Muscle layer of duodenum (tissue), 2 donors: ENCODE measurements at regions not wholly inside any gene's neighbourhood (a gene's known extent, or its start where the extent isn't known, plus 50 kb on each side); places are given as distances from the start of the nearest gene placed in this dataset.
"Not testable (repeated sequence)": the region's sequence is repeated elsewhere in the genome, so short reads cannot be mapped to it uniquely, and the experiment has no call there.

Experiments
- H3K27ac ChIP-seq: one replicate; pipeline ENCODE4 v1.7.0; 2013; ENCODE audit warnings: mild to moderate bottlenecking, low read length
- H3K27me3 ChIP-seq: one replicate; pipeline ENCODE4 v1.7.0; 2013; ENCODE audit warnings: low read depth, mild to moderate bottlenecking, control low read depth, low read length
- H3K36me3 ChIP-seq, 2 donors: one replicate each; pipeline ENCODE4 v1.7.0; 2013; ENCODE audit warnings: low read length in 2 of 2, control low read depth in 1 of 2, mild to moderate bottlenecking in 1 of 2; ENCODE audit not compliant: insufficient read depth in 2 of 2, control insufficient read depth in 1 of 2
- H3K4me1 ChIP-seq, 2 donors: one replicate each; pipeline ENCODE4 v1.7.0; 2013; ENCODE audit warnings: low read length in 2 of 2, mild to moderate bottlenecking in 2 of 2, control low read depth in 1 of 2, moderate library complexity in 1 of 2; ENCODE audit not compliant: insufficient read depth in 2 of 2, control insufficient read depth in 1 of 2
- H3K4me3 ChIP-seq, 2 donors: one replicate each; pipeline ENCODE4 v1.7.0; 2013; ENCODE audit warnings: low read length in 2 of 2, low read depth in 1 of 2, mild to moderate bottlenecking in 1 of 2
- H3K9me3 ChIP-seq, 2 donors: one replicate each; pipeline ENCODE4 v1.7.0; 2013; ENCODE audit warnings: low read length in 2 of 2, control low read depth in 1 of 2, mild to moderate bottlenecking in 1 of 2; ENCODE audit not compliant: control insufficient read depth in 1 of 2
- donor health status: healthy.

- H3K4me1 ChIP-seq: no peaks in the 10 kb centered on the region
These were observed 958.2 kb downstream of the GRID1 start for GRCh38 chr10:85408388-85408787.

GRCh38 chr10:85410586-85410985 is 956.0 kb downstream of the GRID1 start:
- not testable (repeated sequence) for H3K4me1 ChIP-seq, H3K27ac ChIP-seq, H3K27me3 ChIP-seq, H3K36me3 ChIP-seq, H3K9me3 ChIP-seq, H3K4me3 ChIP-seq

More at GRCh38 chr10:85408388-85408787, 958.2 kb downstream of the GRID1 start:
- Histone ChIP-seq H3K4me3 (no peak overlapping the region), H3K27me3 (no peaks in the 10 kb centered on the region), H3K9me3 (peaks cover 0 to 6% of the 10 kb centered on the region in 2 donors), H3K27ac (no peak overlapping the region), H3K36me3 (no peaks in the 10 kb centered on the region)

- no peaks in the 10 kb centered on the region for H3K36me3 ChIP-seq
- H3K27me3 ChIP-seq: no peaks in the 10 kb centered on the region
- H3K27ac ChIP-seq: no peak overlapping the region
- no peaks in the 10 kb centered on the region for H3K4me1 ChIP-seq
- H3K4me3 ChIP-seq: no peak overlapping the region
- H3K9me3 ChIP-seq: peaks cover 0 to 6% of the 10 kb centered on the region in 2 donors
These were observed 953.0 kb downstream of the GRID1 start for GRCh38 chr10:85413570-85413969.

GRCh38 chr10:85420501-85421191 is 945.9 kb downstream of the GRID1 start:
- Histone ChIP-seq H3K27me3 (no peaks in the 10 kb centered on the region), H3K9me3 (no peaks in the 10 kb centered on the region), H3K36me3 (no peaks in the 10 kb centered on the region), H3K4me1 (no peaks in the 10 kb centered on the region), H3K4me3 (no peak overlapping the region), H3K27ac (no peak overlapping the region)

GRCh38 chr10:85421421-85421820 is 945.2 kb downstream of the GRID1 start:
- no peak overlapping the region for H3K27ac ChIP-seq
- no peaks in the 10 kb centered on the region for H3K4me1 ChIP-seq
- H3K9me3 ChIP-seq: no peaks in the 10 kb centered on the region
- H3K4me3 ChIP-seq: no peak overlapping the region
- no peaks in the 10 kb centered on the region for H3K27me3 ChIP-seq
- no peaks in the 10 kb centered on the region for H3K36me3 ChIP-seq

GRCh38 chr10:85429126-85429525 is 937.5 kb downstream of the GRID1 start:
- H3K9me3 ChIP-seq: no peaks in the 10 kb centered on the region

GRCh38 chr10:85430991-85431390 is 935.6 kb downstream of the GRID1 start:
- no peak overlapping the region for H3K27ac ChIP-seq
- no peak overlapping the region for H3K4me3 ChIP-seq
- H3K36me3 ChIP-seq: no peaks in the 10 kb centered on the region
- no peaks in the 10 kb centered on the region for H3K4me1 ChIP-seq
- no peaks in the 10 kb centered on the region for H3K27me3 ChIP-seq
- no peaks in the 10 kb centered on the region for H3K9me3 ChIP-seq

More at GRCh38 chr10:85429126-85429525, 937.5 kb downstream of the GRID1 start:
- no peak overlapping the region for H3K27ac ChIP-seq
- no peaks in the 10 kb centered on the region for H3K27me3 ChIP-seq
- H3K36me3 ChIP-seq: no peaks in the 10 kb centered on the region
- H3K4me1 ChIP-seq: no peaks in the 10 kb centered on the region
- no peak overlapping the region for H3K4me3 ChIP-seq

GRCh38 chr10:85433248-85433647 is 933.3 kb downstream of the GRID1 start:
- Histone ChIP-seq H3K4me3 (no peak overlapping the region), H3K27me3 (no peaks in the 10 kb centered on the region), H3K9me3 (no peaks in the 10 kb centered on the region), H3K27ac (no peak overlapping the region), H3K36me3 (no peaks in the 10 kb centered on the region), H3K4me1 (no peaks in the 10 kb centered on the region)

- no peak overlapping the region for H3K27ac ChIP-seq
- no peaks in the 10 kb centered on the region for H3K27me3 ChIP-seq
- no peaks in the 10 kb centered on the region for H3K4me1 ChIP-seq
- H3K4me3 ChIP-seq: no peak overlapping the region
- H3K36me3 ChIP-seq: no peaks in the 10 kb centered on the region
- no peaks in the 10 kb centered on the region for H3K9me3 ChIP-seq
These were observed 921.7 kb downstream of the GRID1 start for GRCh38 chr10:85444868-85445267.

GRCh38 chr10:85445702-85446101 is 920.9 kb downstream of the GRID1 start:
- Histone ChIP-seq H3K27me3 (no peaks in the 10 kb centered on the region), H3K9me3 (no peaks in the 10 kb centered on the region), H3K27ac (no peak overlapping the region), H3K4me3 (no peak overlapping the region), H3K36me3 (no peaks in the 10 kb centered on the region), H3K4me1 (no peaks in the 10 kb centered on the region)

GRCh38 chr10:85446827-85447226 is 919.8 kb downstream of the GRID1 start:
- Histone ChIP-seq H3K4me1 (no peaks in the 10 kb centered on the region), H3K9me3 (no peaks in the 10 kb centered on the region)

GRCh38 chr10:85447690-85448089 is 918.9 kb downstream of the GRID1 start:
- no peaks in the 10 kb centered on the region for H3K36me3 ChIP-seq
- no peaks in the 10 kb centered on the region for H3K27me3 ChIP-seq
- no peaks in the 10 kb centered on the region for H3K9me3 ChIP-seq
- H3K27ac ChIP-seq: no peak overlapping the region
- H3K4me3 ChIP-seq: no peak overlapping the region
- no peaks in the 10 kb centered on the region for H3K4me1 ChIP-seq

More at GRCh38 chr10:85446827-85447226, 919.8 kb downstream of the GRID1 start:
- Histone ChIP-seq H3K4me3 (no peak overlapping the region), H3K27me3 (no peaks in the 10 kb centered on the region), H3K27ac (no peak overlapping the region), H3K36me3 (no peaks in the 10 kb centered on the region)
